ENCODE measurements at regions not wholly inside any gene's neighbourhood (a gene's known extent, or its start where the extent isn't known, plus 50 kb on each side); places are given as distances from the start of the nearest gene placed in this dataset.

DNA sequence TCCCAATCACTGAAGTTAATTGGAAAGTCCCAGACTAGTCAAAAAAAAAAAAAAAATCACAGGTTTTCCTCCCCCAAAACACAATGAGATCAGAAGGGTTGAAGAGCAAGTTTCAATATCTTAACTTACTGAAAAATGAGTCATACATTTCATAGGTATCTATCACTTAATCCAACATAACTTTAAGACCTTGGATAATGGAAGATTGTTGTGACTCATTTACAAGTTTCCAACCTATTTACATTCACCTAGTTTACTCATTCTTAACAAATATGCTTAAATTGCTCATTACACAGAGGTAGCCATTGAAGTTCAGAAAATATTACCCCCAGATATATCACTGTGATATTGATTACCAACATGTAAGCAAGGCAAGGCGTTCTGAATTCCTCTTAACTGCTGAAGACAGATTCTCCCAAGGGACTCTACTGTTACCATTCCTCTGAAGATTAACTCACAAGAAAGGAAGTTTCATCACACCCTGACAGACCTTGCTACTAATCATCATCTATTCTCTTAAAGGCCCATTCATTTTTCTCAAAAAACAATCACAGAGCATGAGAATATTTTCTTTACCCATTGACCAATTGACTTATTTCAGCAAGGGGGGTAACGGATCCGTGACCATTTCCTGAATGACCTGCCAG is 563.8 kb downstream of the TLE1 start:
- TF ChIP-seq POLR2A (IDR thresholded peaks at IDR 0.05), result no peak
- TF ChIP-seq, protein P1, sequence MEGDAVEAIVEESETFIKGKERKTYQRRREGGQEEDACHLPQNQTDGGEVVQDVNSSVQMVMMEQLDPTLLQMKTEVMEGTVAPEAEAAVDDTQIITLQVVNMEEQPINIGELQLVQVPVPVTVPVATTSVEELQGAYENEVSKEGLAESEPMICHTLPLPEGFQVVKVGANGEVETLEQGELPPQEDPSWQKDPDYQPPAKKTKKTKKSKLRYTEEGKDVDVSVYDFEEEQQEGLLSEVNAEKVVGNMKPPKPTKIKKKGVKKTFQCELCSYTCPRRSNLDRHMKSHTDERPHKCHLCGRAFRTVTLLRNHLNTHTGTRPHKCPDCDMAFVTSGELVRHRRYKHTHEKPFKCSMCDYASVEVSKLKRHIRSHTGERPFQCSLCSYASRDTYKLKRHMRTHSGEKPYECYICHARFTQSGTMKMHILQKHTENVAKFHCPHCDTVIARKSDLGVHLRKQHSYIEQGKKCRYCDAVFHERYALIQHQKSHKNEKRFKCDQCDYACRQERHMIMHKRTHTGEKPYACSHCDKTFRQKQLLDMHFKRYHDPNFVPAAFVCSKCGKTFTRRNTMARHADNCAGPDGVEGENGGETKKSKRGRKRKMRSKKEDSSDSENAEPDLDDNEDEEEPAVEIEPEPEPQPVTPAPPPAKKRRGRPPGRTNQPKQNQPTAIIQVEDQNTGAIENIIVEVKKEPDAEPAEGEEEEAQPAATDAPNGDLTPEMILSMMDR (IDR thresholded peaks at IDR 0.05), result no peak

Measured in vagina (tissue), 2 donors.